ENCODE measurements at regions not wholly inside any gene's neighbourhood (a gene's known extent, or its start where the extent isn't known, plus 50 kb on each side); places are given as distances from the start of the nearest gene placed in this dataset.

GRCh38 chr6:134854366-134854765 lies 95.5 kb downstream of the ALDH8A1 start:
- H2BK15ac ChIP-seq (ENCODE audit: low read length): no peak overlapping the region
- H3K56ac ChIP-seq (replicated peaks; ENCODE audit: insufficient read length, low read depth, low read length): no peak overlapping the region
- ChIA-PET CTCF (ENCODE audit: partially characterized antibody) (interaction anchor here (1.0 to 1.9 kb wide), 4 partner anchors 29 to 698 kb away, joined by 3 to 6 read pairs (median 3); no protein-coding TSS in a partner anchor), POLR2A (ENCODE audit: partially characterized antibody) (no interaction called here)
- no peak overlapping the region for H4K91ac ChIP-seq (replicated peaks; ENCODE audit: insufficient read length, low read length)
- no peak overlapping the region for H2BK5ac ChIP-seq (ENCODE audit: low read depth, low read length)
- H2AFZ ChIP-seq (ENCODE audit: low read length): no peak overlapping the region
- no peak overlapping the region for H2BK120ac ChIP-seq (replicated peaks; ENCODE audit: low read depth, low read length)
- H3K4ac ChIP-seq (replicated peaks; ENCODE audit: insufficient read length, low read depth, low read length): no peak overlapping the region
- no peak overlapping the region for H2AK5ac ChIP-seq (ENCODE audit: low read depth, low read length)
- H3K23me2 ChIP-seq (ENCODE audit: low read depth, low read length): no peaks in the 10 kb centered on the region
- TF ChIP-seq RNF2 (IDR thresholded peaks at IDR 0.05; ENCODE audit: borderline replicate concordance, low read depth, low read length, missing control alignments, poor library complexity, severe bottlenecking) (no peak), POU5F1 (IDR thresholded peaks at IDR 0.05; ENCODE audit: low read depth, low read length) (no peak), EP300 (IDR thresholded peaks at IDR 0.05; ENCODE audit: borderline replicate concordance in 1 of 2, low read depth in 2 of 2, low read length in 2 of 2) (no peak), ZNF274 (IDR thresholded peaks at IDR 0.05; ENCODE audit: borderline replicate concordance, extremely low read depth, low read length) (no peak)
- H3K14ac ChIP-seq (ENCODE audit: insufficient read length): no peak overlapping the region
- H3K27me3 ChIP-seq (replicated peaks in 1 of 4; ENCODE audit: control insufficient read depth in 3 of 4, extremely low read depth in 1 of 4, insufficient read depth in 3 of 4, low read length in 3 of 4): no peaks in the 10 kb centered on the region
- WGBS, 2 experiments (ENCODE audit: extremely low coverage in 1 of 2, insufficient coverage in 1 of 2, insufficient read length in 1 of 2, insufficient replicate concordance in 2 of 2, low coverage in 1 of 2, low lambda C conversion rate in 2 of 2, missing lambda C conversion rate in 1 of 2): 80% methylated on average over 3 of the region's 3 CpGs; no CpG with 5 or more reads in 1 of the 2 experiments
- no peak overlapping the region for H3K4me3 ChIP-seq (ENCODE audit: extremely low read depth in 1 of 4, insufficient read depth in 2 of 4, low read depth in 3 of 4, low read length in 4 of 4)
- H3K4me1 ChIP-seq (replicated peaks in 1 of 4; ENCODE audit: control insufficient read depth in 3 of 4, insufficient read depth in 4 of 4, low read length in 3 of 4): peaks cover 0 to 4% (median 3%) of the 10 kb centered on the region in 4 experiments; a peak in 4 of 7 replicates
- no peak overlapping the region for H2BK20ac ChIP-seq (ENCODE audit: low read length)
- H3K23ac ChIP-seq (ENCODE audit: insufficient read length): no peak overlapping the region
- no peak for FAIRE-seq
- no peaks in the 10 kb centered on the region for H3K9me3 ChIP-seq (ENCODE audit: insufficient read depth in 2 of 2, low read depth in 1 of 2, low read length in 1 of 2)
- H3K79me2 ChIP-seq (ENCODE audit: control insufficient read depth in 1 of 2, insufficient read depth in 2 of 2, low read length in 2 of 2): no peaks in the 10 kb centered on the region
- no peak for DNase-seq (ENCODE audit: low read depth in 1 of 2, low spot score in 2 of 2)
- H4K5ac ChIP-seq (ENCODE audit: insufficient read length, low read depth, low read length): no peak overlapping the region
- H3K36me3 ChIP-seq (ENCODE audit: control insufficient read depth in 2 of 4, insufficient read depth in 4 of 4, low read length in 3 of 4): no peaks in the 10 kb centered on the region
- no peaks in the 10 kb centered on the region for H3K79me1 ChIP-seq (ENCODE audit: low read depth, low read length)
- no peak overlapping the region for H4K8ac ChIP-seq (ENCODE audit: extremely low read depth, insufficient read depth, low read length)
- H4K20me1 ChIP-seq (replicated peaks in 1 of 2; ENCODE audit: control insufficient read depth in 1 of 2, insufficient read depth in 2 of 2, low read length in 2 of 2): no peaks in the 10 kb centered on the region
- H3K9ac ChIP-seq (replicated peaks in 1 of 4; ENCODE audit: extremely low read depth in 1 of 4, low read depth in 3 of 4, low read length in 3 of 4): no peak overlapping the region
- no peak overlapping the region for H3K4me2 ChIP-seq (ENCODE audit: insufficient read depth in 1 of 2, low read depth in 2 of 2, low read length in 2 of 2)
- H3K18ac ChIP-seq (ENCODE audit: extremely low read depth, low read length): no peak overlapping the region
- no peak overlapping the region for H3K27ac ChIP-seq (ENCODE audit: low read depth, low read length)
- no peak overlapping the region for H2BK12ac ChIP-seq (ENCODE audit: low read depth, low read length)
